ENCODE measurements at regions not wholly inside any gene's neighbourhood (a gene's known extent, or its start where the extent isn't known, plus 50 kb on each side); places are given as distances from the start of the nearest gene placed in this dataset.

- TF ChIP-seq CTCF (conservative IDR thresholded peaks at IDR 0.05; ENCODE audit: low read length) = no peak
- DNase-seq (ENCODE audit: low read depth) = peak; percentile 60
- H3K4me3 ChIP-seq (ENCODE audit: low read length) = no peak overlapping the region
Measured at GRCh38 chr14:29236848-29237247, 470.3 kb downstream of the FOXG1 start.

- no peak overlapping the region for H3K4me3 ChIP-seq (ENCODE audit: low read length)
- no peak for TF ChIP-seq CTCF (conservative IDR thresholded peaks at IDR 0.05; ENCODE audit: low read length)
- peak; percentile 82 for DNase-seq (ENCODE audit: low read depth)
Measured at GRCh38 chr14:29240066-29240465, 473.5 kb downstream of the FOXG1 start.

- no peak overlapping the region for H3K4me3 ChIP-seq (ENCODE audit: low read length)
- DNase-seq (ENCODE audit: low read depth) = peak; percentile 71
- no peak for TF ChIP-seq CTCF (conservative IDR thresholded peaks at IDR 0.05; ENCODE audit: low read length)
Measured at GRCh38 chr14:29242755-29243754, 476.5 kb downstream of the FOXG1 start.

- TF ChIP-seq CTCF (conservative IDR thresholded peaks at IDR 0.05; ENCODE audit: low read length) = no peak
Measured at GRCh38 chr14:29255692-29256091, 489.1 kb downstream of the FOXG1 start.

GRCh38 chr14:29262979-29263378, 496.4 kb downstream of the FOXG1 start:
- no peak overlapping the region for H3K4me3 ChIP-seq (ENCODE audit: low read length)
- no peak for TF ChIP-seq CTCF (conservative IDR thresholded peaks at IDR 0.05; ENCODE audit: low read length)
- DNase-seq (ENCODE audit: low read depth) = no peak

More at GRCh38 chr14:29255692-29256091, 489.1 kb downstream of the FOXG1 start:
- no peak for DNase-seq (ENCODE audit: low read depth)
- no peak overlapping the region for H3K4me3 ChIP-seq (ENCODE audit: low read length)

- DNase-seq (ENCODE audit: low read depth) = no peak
- no peak overlapping the region for H3K4me3 ChIP-seq (ENCODE audit: low read length)
- TF ChIP-seq CTCF (conservative IDR thresholded peaks at IDR 0.05; ENCODE audit: low read length) = no peak
Measured at GRCh38 chr14:29264865-29265264, 498.3 kb downstream of the FOXG1 start.

GRCh38 chr14:29265852-29266251, 499.3 kb downstream of the FOXG1 start:
- H3K4me3 ChIP-seq (ENCODE audit: low read length) = no peak overlapping the region
- no peak for TF ChIP-seq CTCF (conservative IDR thresholded peaks at IDR 0.05; ENCODE audit: low read length)
- no peak for DNase-seq (ENCODE audit: low read depth)
